NCI-H146 (cell line): ENCODE measurements at regions not wholly inside any gene's neighbourhood (a gene's known extent, or its start where the extent isn't known, plus 50 kb on each side); places are given as distances from the start of the nearest gene placed in this dataset.
A peak's percentile ranks its signal among the peaks of the same experiment; 100 is the strongest.

Experiments used
- DNase-seq: peaks from one replicate; lab custom pipeline; 2025; lab: John Stamatoyannopoulos, UW

GRCh38 chr2:236499691-236500578 is 69.7 kb upstream of the ACKR3 start:
- no peak for DNase-seq

DNA sequence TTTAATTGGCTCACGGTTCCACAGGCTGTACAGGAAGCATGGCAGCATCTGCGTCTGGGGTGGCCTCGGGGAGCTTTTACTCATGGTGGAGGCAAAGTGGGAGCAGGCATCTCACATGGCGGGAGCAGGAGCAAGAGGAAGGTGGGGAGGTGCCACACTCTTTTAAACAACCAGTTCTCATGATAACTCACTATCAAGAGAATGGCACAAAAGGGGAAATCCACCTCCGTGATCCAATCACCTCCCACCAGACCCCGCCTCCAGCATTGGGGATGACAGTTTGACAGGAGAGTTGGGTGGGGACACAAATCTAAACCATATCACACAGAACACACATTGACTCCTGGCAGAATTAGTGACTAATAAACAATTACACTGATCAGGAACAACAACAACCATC is 68.6 kb upstream of the ACKR3 start:
- no peak for DNase-seq

- no peak for DNase-seq
Measured at GRCh38 chr2:236501531-236501930, 68.1 kb upstream of the ACKR3 start.

DNA sequence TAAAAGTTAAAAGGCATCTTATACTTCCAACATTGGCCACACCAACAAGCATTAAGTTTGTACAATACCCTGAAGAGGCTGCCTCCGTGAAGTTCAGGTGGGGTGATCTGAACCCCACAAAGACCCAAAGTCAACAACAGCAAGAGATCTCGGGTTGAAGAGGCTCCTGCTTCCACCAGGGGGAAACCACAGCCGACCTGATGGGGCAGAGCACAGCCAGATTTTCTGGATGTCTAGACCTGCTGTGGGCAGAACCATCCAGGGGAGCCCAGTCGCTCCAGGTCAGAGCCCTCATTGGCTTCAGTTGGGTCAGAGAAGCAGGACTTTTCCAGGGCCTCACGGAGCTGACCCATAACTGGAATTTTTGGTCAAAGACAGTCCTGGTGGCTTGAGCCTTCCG is 66.5 kb upstream of the ACKR3 start:
- DNase-seq = no peak

DNA sequence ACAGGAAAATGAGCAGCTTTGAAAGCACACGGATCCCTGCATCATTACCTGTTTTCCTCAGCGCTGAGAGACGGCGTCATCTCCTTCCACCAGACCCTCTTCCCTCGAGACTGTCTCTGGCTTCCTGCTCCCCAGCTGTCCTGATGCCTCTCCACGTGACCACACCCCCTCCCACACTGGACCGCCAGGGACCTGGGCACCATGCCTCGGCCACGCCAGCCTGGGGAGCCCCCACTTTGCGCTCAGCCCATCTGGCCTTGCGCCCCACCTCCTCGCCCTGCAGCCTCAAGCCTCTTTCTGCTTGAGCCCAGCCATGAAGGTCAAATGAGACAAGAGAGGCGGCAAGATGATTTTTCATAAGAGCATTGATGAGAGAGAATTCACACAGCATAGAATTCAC is 66.0 kb upstream of the ACKR3 start:
- DNase-seq = no peak

GRCh38 chr2:236505041-236505440 is 64.6 kb upstream of the ACKR3 start:
- DNase-seq = no peak

- DNase-seq = no peak
Measured at GRCh38 chr2:236505648-236506047, 64.0 kb upstream of the ACKR3 start.

GRCh38 chr2:236507393-236508085 is 62.1 kb upstream of the ACKR3 start:
- no peak for DNase-seq

DNA sequence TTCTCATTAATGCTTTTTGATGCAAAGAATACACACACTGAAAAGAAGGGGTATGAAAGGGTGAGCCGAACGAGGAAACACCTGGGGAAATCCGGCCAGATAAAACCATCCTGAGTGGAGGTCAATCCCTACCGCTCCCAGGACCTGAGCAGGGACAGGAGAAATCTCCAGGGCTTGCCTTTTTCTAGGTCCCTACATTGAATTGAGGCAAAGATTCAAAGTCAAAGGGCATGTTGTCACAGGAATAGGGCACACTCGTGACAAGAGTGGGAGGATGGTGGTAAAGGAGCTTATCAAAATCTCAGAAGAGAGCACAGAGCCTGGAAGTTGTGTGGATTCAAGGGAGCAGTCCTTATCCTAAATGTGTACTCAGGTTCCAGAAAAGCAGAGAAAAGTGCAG is 61.2 kb upstream of the ACKR3 start:
- no peak for DNase-seq

- DNase-seq = no peak
Measured at GRCh38 chr2:236510034-236510433, 59.6 kb upstream of the ACKR3 start.

GRCh38 chr2:236511266-236511665 is 58.4 kb upstream of the ACKR3 start:
- DNase-seq = no peak

DNA sequence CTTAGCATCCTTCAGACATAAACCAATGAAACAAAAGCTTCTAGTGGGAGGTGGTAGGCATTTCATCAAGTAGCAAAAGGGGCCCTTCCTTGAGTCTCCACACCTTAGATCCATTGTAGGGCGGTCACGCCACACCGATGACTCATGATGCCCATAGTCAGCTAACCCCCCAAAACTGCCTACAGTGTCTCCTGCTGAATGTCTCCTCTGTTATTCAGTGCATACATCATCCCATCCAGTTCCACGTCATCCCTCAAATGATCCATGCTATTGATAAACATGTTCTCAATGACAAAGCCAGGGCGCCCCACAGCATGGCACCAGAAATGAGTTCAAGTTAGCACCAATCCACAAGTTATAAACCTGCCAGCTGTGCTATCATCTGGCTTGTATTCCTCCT is 57.4 kb upstream of the ACKR3 start:
- DNase-seq = no peak

- peak; percentile 4 for DNase-seq
Measured at GRCh38 chr2:236512902-236513435, 56.7 kb upstream of the ACKR3 start.

DNA sequence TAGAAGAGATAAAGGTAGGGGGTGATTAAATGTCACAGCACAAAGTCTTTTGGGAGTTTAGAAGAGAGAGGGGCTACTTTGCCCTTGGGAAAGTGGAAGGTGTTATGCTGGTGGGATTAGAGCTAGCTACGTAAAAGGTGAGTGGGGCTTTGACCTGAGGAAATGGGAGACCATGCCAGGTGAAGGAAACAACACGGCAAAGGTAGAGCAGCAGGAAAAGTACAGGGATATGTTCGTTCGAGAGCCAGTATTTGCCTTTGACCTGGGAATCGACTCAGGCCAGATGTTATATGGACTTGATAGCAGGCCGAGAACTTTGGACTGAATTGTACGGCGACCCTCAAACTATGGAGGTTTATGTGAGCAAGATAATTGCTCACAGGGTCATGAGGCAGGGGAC is 55.7 kb upstream of the ACKR3 start:
- DNase-seq = no peak

DNA sequence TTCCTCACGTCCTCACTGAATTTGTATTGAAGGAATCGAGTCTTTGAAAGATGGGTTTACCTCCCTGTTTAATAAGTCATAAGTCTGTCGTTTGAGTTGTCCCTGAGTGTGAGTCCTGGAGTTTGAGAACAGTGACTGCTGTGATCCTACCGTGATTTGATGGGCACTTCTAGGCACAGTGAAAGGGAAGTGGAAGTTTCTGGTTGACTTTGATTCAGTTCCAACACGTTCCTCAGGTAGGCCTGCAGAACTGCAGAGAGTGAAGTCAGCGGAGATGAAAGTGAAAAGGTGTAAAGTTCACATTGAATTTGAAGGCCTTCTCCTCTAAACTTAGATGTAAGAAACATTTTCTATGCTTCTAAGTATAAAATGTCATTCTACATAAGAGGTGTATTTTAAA is 52.9 kb upstream of the ACKR3 start:
- no peak for DNase-seq

- DNase-seq = no peak
Measured at GRCh38 chr2:236517251-236518031, 52.2 kb upstream of the ACKR3 start.
